ENCODE measurements at regions not wholly inside any gene's neighbourhood (a gene's known extent, or its start where the extent isn't known, plus 50 kb on each side); places are given as distances from the start of the nearest gene placed in this dataset.

DNA sequence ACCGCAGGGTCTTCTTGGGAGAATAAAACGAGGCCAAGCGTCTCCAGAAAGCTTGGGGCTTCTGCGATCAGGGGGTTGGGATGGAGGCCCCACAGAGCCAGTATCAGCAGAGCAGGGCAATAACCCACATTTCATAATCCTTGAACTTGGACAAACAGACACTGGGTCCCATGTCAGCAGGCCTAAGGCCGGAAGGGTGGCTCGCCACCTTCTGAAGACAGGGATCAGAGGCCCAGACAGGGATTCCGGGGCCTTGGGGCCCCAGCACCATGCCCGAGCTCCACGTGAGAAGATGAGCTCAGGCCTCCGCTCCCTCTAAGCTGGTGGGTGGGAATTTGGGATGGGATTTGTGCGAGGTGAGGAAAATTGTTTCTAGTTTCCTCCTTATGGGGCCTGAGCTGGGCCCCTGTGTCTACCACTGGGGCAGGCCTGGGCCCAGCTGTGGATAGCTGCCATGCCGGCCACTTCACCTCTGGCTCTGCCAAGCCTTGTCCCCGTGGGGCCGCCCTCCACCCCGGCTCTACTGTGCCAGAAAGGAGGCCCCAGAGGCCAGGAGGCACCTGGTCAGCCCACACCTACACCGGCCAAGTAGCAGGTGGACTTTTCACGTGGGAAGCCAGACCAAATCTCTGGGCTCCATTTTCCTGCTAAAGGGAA lies 67.2 kb upstream of the DLK1 start:
- 86 to 95% (median 91%) methylated on average over 17 of the region's 17 CpGs for WGBS, 3 donors
- Histone ChIP-seq H3K9me3 (no peaks in the 10 kb centered on the region), H3K4me3 (no peak overlapping the region), H3K36me3 (ENCODE audit: insufficient read depth in 1 of 2, low read depth in 1 of 2) (no peaks in the 10 kb centered on the region), H3K4me1 (no peaks in the 10 kb centered on the region), H3K27ac (no peak overlapping the region), H3K27me3 (ENCODE audit: insufficient read depth in 3 of 3, low read length in 2 of 3) (peaks cover 0 to 39% (median 6%) of the 10 kb centered on the region in 3 donors)
- DNase-seq (no peak), ATAC-seq (no peak)
- TF ChIP-seq, protein P1, sequence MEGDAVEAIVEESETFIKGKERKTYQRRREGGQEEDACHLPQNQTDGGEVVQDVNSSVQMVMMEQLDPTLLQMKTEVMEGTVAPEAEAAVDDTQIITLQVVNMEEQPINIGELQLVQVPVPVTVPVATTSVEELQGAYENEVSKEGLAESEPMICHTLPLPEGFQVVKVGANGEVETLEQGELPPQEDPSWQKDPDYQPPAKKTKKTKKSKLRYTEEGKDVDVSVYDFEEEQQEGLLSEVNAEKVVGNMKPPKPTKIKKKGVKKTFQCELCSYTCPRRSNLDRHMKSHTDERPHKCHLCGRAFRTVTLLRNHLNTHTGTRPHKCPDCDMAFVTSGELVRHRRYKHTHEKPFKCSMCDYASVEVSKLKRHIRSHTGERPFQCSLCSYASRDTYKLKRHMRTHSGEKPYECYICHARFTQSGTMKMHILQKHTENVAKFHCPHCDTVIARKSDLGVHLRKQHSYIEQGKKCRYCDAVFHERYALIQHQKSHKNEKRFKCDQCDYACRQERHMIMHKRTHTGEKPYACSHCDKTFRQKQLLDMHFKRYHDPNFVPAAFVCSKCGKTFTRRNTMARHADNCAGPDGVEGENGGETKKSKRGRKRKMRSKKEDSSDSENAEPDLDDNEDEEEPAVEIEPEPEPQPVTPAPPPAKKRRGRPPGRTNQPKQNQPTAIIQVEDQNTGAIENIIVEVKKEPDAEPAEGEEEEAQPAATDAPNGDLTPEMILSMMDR (IDR thresholded peaks at IDR 0.05): no peak
- intact Hi-C loops (cut with DNase I): no loop called here

DNA sequence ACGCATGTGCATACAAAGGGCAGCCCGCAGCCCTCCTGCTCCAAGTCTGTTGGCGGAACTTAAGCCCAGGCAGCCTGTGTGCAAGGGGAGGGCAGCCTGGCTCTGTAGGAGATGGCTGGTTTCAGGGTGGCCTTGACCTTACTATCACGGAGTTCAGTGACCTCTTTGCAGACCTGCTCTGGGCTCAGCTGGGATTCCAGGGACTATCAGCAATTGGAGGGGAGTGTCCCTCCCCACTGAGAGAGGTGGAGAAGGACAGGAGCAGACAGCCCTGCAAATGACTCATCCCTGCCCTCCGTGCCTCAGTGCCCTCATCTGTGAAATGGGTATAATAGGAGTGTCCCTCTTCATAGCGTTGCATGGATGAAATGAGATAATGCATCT lies 66.2 kb upstream of the DLK1 start:
- WGBS, 3 donors: 81 to 92% (median 87%) methylated on average over 6 of the region's 6 CpGs
- Histone ChIP-seq H3K4me3 (no peak overlapping the region), H3K27me3 (ENCODE audit: insufficient read depth in 3 of 3, low read length in 2 of 3) (peaks cover 0 to 39% (median 6%) of the 10 kb centered on the region in 3 donors), H3K27ac (no peak overlapping the region), H3K9me3 (no peaks in the 10 kb centered on the region), H3K36me3 (ENCODE audit: insufficient read depth in 1 of 2, low read depth in 1 of 2) (no peaks in the 10 kb centered on the region), H3K4me1 (no peaks in the 10 kb centered on the region)
- no peak for ATAC-seq
- TF ChIP-seq, protein P1 (IDR thresholded peaks at IDR 0.05): no peak
- intact Hi-C loops (cut with DNase I): no loop called here
- no peak for DNase-seq

DNA sequence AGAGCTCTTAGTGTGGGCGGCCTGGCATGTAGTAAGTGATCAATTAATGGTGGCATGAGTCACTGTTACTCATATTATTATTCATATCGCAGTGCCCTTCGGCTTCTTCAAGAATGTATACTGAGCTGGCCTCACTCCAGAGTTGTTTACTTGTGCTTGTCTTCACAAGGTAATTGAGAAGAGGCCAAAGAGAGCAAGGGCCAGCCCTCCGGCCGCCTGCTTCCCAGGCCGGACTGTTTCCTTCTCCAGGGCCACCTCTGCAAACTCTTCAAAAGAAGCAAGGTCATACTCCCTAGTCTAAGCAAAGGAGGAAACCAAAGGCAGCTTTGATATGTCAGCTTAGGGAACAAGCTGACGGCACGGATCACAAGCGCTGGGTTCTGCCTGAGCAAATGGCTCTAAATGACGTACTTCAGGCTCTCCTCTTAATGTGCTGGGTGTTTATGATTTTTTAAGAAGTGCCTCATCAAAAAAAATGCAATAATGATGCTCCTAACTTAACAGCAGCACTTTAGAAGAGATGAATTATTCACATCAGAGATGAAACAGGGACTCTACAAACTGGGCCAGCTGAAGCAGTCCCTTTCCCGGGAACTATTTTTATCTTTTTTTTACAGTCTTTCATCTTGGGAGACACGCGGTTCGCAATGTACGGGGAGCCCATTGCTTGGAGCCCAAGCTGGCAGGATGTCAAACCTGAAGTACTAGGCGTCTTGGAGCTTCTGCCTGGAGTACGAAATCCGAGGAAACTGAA lies 65.6 kb upstream of the DLK1 start:
- H3K9me3 ChIP-seq: no peaks in the 10 kb centered on the region
- H3K27me3 ChIP-seq (ENCODE audit: insufficient read depth in 3 of 3, low read length in 2 of 3): peaks cover 0 to 37% (median 6%) of the 10 kb centered on the region in 3 donors
- no peaks in the 10 kb centered on the region for H3K36me3 ChIP-seq (ENCODE audit: insufficient read depth in 1 of 2, low read depth in 1 of 2)
- no peak for ATAC-seq
- no peak overlapping the region for H3K4me3 ChIP-seq
- H3K4me1 ChIP-seq: no peaks in the 10 kb centered on the region
- TF ChIP-seq, protein P1 (IDR thresholded peaks at IDR 0.05): no peak
- whole genome bisulfite sequencing, 3 donors: 70 to 81% (median 73%) methylated on average over 18 of the region's 18 CpGs
- intact Hi-C loops (cut with DNase I): no loop called here
- no peak overlapping the region for H3K27ac ChIP-seq
- DNase-seq: no peak

DNA sequence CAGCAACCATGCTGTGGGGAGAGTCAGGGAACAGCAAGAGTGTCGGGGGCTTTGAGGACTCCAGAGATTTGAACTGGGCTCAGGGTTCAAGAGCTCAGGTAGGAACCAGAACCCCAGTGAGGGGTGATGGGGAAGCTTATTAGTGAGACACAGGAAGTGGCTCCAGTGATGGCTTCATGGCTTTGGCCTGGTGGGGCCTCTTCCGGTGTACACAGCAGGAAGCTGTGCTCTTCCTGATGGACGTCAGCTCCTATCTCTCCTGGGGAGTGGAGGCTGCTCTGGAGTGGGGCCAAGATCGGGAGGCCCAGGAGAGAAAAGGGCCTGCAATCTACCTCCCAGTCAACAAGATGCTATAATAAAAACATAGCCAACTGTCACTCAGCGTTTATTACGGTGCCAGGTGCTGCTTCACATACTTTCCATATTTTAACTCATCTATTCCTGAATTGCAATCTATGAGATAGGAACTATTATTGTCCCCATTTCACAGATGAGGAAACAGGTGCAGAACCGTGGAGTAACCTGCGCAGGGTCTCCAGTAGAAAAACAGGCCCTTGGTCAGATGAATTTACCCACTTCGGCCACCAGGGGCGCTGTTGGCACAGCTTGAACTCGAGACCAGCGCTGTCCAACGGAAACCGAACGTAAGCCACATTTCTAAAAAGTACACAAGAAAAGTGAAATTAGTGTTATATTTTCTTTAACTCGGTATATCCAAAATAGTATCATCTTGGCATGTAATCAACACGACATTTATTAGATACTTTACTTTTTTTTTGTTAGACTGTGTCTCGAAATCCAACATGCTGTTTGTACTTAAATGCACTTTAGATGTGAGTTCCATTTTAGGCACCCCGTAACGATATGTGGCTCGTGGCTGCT lies 63.6 kb upstream of the DLK1 start:
- Histone ChIP-seq H3K36me3 (ENCODE audit: insufficient read depth in 1 of 2, low read depth in 1 of 2) (no peaks in the 10 kb centered on the region), H3K9me3 (no peaks in the 10 kb centered on the region), H3K4me1 (no peaks in the 10 kb centered on the region), H3K27ac (no peak overlapping the region), H3K27me3 (ENCODE audit: insufficient read depth in 3 of 3, low read length in 2 of 3) (peaks cover 0 to 46% (median 14%) of the 10 kb centered on the region in 3 donors), H3K4me3 (no peak overlapping the region)
- TF ChIP-seq, protein P1 (IDR thresholded peaks at IDR 0.05): peak; percentile 88
- intact Hi-C loops (cut with DNase I): loop anchor here in 1 of 2 donors (2.0 kb wide), 1 partner anchor 160 kb away; no protein-coding TSS in a partner anchor
- ATAC-seq (peak in 2 of 4 donors; percentile 50 to 64), DNase-seq (peak; percentile 70 to 78)
- 26 to 29% (median 27%) methylated on average over 21 of the region's 21 CpGs for WGBS, 3 donors
